HCT116 (cell line): ENCODE measurements at regions not wholly inside any gene's neighbourhood (a gene's known extent, or its start where the extent isn't known, plus 50 kb on each side); places are given as distances from the start of the nearest gene placed in this dataset.

Experiments used
- ATAC-seq: fragments of 200-7000 bp; cut with Tn5 transposase; 2 replicates; pipeline ENCODE4 v1.9.1; 2020; ENCODE audit warnings: mild to moderate bottlenecking, moderate library complexity
- BruUV-seq: library from RNA; stranded (reverse); fragments of 400-500 nt; replicated peaks from 2 replicates; lab custom pipeline; 2021; lab: Mats Ljungman, UMichigan
- CTCF ChIA-PET: fragments of 300-600 bp; sonication (Branson Sonifier 250); formaldehyde crosslinking; loops from one replicate; lab custom pipeline; 2021; ENCODE audit warnings: antibody characterized with exemption; lab: Charles Lee
- POLR2A ChIA-PET: fragments of 300-600, 350-600 bp; sonication (Branson Sonifier 250); formaldehyde crosslinking; loops from one replicate; lab custom pipeline; 2021; ENCODE audit warnings: antibody characterized with exemption; lab: Charles Lee
- RAD21 ChIA-PET, 2 experiments: fragments of 300-600 bp; sonication (Branson Sonifier 250); formaldehyde crosslinking; loops; one replicate each; lab custom pipeline; 2023; ENCODE audit warnings: low total read pairs in 2 of 2; ENCODE audit not compliant: uncharacterized antibody in 2 of 2, unreplicated experiment in 2 of 2, low non-redundant PET in 1 of 2; lab: Charles Lee
- DNase-seq: peaks from one replicate; pipeline ENCODE4 v3.0.0-alpha.2; 2010; ENCODE audit warnings: low read depth, low spot score
- H2AFZ ChIP-seq: fragments of 200-600 bp; shearing (Covaris generic), sonication (generic); 2 replicates; pipeline ENCODE4 v1.6.1; 2017; ENCODE audit warnings: low read depth, mixed run types, mixed read lengths, antibody characterized with exemption, low read length; ENCODE audit not compliant: poor library complexity, severe bottlenecking
- H3K27ac ChIP-seq: 2 replicates; pipeline ENCODE4 v1.5.1; 2012; ENCODE audit warnings: low read depth, low read length
- H3K27me3 ChIP-seq: fragments of 200-600 bp; sonication (generic); 2 replicates; pipeline ENCODE4 v1.6.1; 2016; ENCODE audit warnings: mixed run types, low read length, mixed read lengths; ENCODE audit not compliant: insufficient read depth
- H3K36me3 ChIP-seq, 2 experiments: fragments of 200-500 bp in 1 of 2; fragments of 200-600 bp in 1 of 2; sonication (Bioruptor generic) in 1 of 2; sonication (generic) in 1 of 2; 2 replicates each; pipeline versions ENCODE4 v1.5.1 to v1.6.1; 2014 to 2016; ENCODE audit warnings: low read length in 2 of 2, inconsistent platforms in 1 of 2, mixed read lengths in 1 of 2, mixed run types in 1 of 2; ENCODE audit not compliant: insufficient read depth in 2 of 2, control insufficient read depth in 1 of 2
- H3K4me1 ChIP-seq, 2 experiments: fragments of 200-600 bp in 1 of 2; sonication (generic) in 1 of 2; 2 replicates each; pipeline versions ENCODE4 v1.5.1 to v1.6.1; 2012 to 2017; ENCODE audit warnings: low read length in 2 of 2, inconsistent platforms in 1 of 2, mild to moderate bottlenecking in 1 of 2, mixed read lengths in 1 of 2, mixed run types in 1 of 2, moderate library complexity in 1 of 2; ENCODE audit not compliant: insufficient read depth in 2 of 2, control insufficient read depth in 1 of 2
- H3K4me2 ChIP-seq: fragments of 200-600 bp; sonication (generic); 2 replicates; pipeline ENCODE4 v1.6.1; 2017; ENCODE audit warnings: mixed run types, low read length, mixed read lengths
- H3K4me3 ChIP-seq, 2 experiments: fragments of 200-600 bp in 1 of 2; sonication (generic) in 1 of 2; replicated peaks in 1 of 2; 2 replicates each; pipeline ENCODE4 v1.5.1; 2011 to 2016; ENCODE audit warnings: low read length in 2 of 2, control low read depth in 1 of 2, low read depth in 1 of 2, mild to moderate bottlenecking in 1 of 2, mixed read lengths in 1 of 2, mixed run types in 1 of 2
- H3K79me2 ChIP-seq: fragments of 200-600 bp; sonication (generic); 2 replicates; pipeline ENCODE4 v1.6.1; 2017; ENCODE audit warnings: mild to moderate bottlenecking, mixed run types, low read length, moderate library complexity, mixed read lengths; ENCODE audit not compliant: insufficient read depth
- H3K9ac ChIP-seq: fragments of 200-600 bp; sonication (generic); 2 replicates; pipeline ENCODE4 v1.6.1; 2016; ENCODE audit warnings: low read length, mixed read lengths
- H3K9me2 ChIP-seq: fragments of 200-600 bp; sonication (generic), shearing (Covaris generic); 2 replicates; pipeline ENCODE4 v1.6.1; 2017; ENCODE audit warnings: mixed run types, mild to moderate bottlenecking, moderate library complexity; ENCODE audit not compliant: insufficient read depth
- H3K9me3 ChIP-seq, 2 experiments: fragments of 200-500 bp in 1 of 2; fragments of 200-600 bp in 1 of 2; sonication (Bioruptor generic) in 1 of 2; sonication (generic) in 1 of 2; 2 replicates each; pipeline ENCODE4 v1.6.1; 2014 to 2017; ENCODE audit warnings: low read length in 2 of 2, mixed read lengths in 2 of 2, inconsistent platforms in 1 of 2, low read depth in 1 of 2, mild to moderate bottlenecking in 1 of 2, mixed run types in 1 of 2, moderate library complexity in 1 of 2; ENCODE audit not compliant: control insufficient read depth in 1 of 2, insufficient read depth in 1 of 2
- H4K20me1 ChIP-seq: fragments of 200-600 bp; sonication (generic), shearing (Covaris generic); 2 replicates; pipeline ENCODE4 v1.6.1; 2017; ENCODE audit warnings: mixed run types, mild to moderate bottlenecking, moderate library complexity; ENCODE audit not compliant: insufficient read depth
- ATF3 ChIP-seq: IDR thresholded peaks from 2 replicates; pipeline ENCODE4 v1.6.1; 2012
- CBX3 ChIP-seq: IDR thresholded peaks from 2 replicates; pipeline ENCODE4 v1.6.1; 2012; ENCODE audit warnings: low read depth
- EGR1 ChIP-seq: IDR thresholded peaks from 2 replicates; pipeline ENCODE4 v1.6.1; 2012; ENCODE audit warnings: low read depth
- ELF1 ChIP-seq: IDR thresholded peaks from 2 replicates; pipeline ENCODE4 v1.6.1; 2012; ENCODE audit warnings: low read depth, borderline replicate concordance
- EZH2phosphoT487 ChIP-seq: fragments of 200-600 bp; IDR thresholded peaks from 2 replicates; pipeline ENCODE4 v1.6.1; 2018; ENCODE audit warnings: antibody characterized with exemption, borderline replicate concordance
- FOSL1 ChIP-seq: IDR thresholded peaks from 2 replicates; pipeline ENCODE4 v1.6.1; 2012; ENCODE audit warnings: low read depth
- RAD21 ChIP-seq: IDR thresholded peaks from 2 replicates; pipeline ENCODE4 v1.6.1; 2012; ENCODE audit warnings: low read depth, mild to moderate bottlenecking
- REST ChIP-seq: IDR thresholded peaks from 2 replicates; pipeline ENCODE4 v1.6.1; 2012; ENCODE audit warnings: low read depth
- SP1 ChIP-seq: IDR thresholded peaks from 2 replicates; pipeline ENCODE4 v1.6.1; 2012; ENCODE audit warnings: low read depth
- TCF7L2 ChIP-seq: IDR thresholded peaks from 2 replicates; pipeline ENCODE4 v1.7.0; 2011; ENCODE audit warnings: borderline replicate concordance, inconsistent platforms; ENCODE audit not compliant: insufficient read depth, insufficient read length; ENCODE audit errors: extremely low read depth
- YY1 ChIP-seq: IDR thresholded peaks from 2 replicates; pipeline ENCODE4 v1.6.1; 2011; ENCODE audit warnings: low read length, low read depth, moderate library complexity, mild to moderate bottlenecking; ENCODE audit not compliant: insufficient replicate concordance; ENCODE audit errors: extremely low read depth
- ZFX ChIP-seq: fragments of 450-650 bp; IDR thresholded peaks from 2 replicates; pipeline ENCODE4 v1.6.1; 2017
- ZNF274 ChIP-seq: fragments of 200-500 bp; sonication (Bioruptor generic); IDR thresholded peaks from 2 replicates; pipeline ENCODE4 v1.6.1; 2014; ENCODE audit warnings: mild to moderate bottlenecking, low read depth, low read length, inconsistent platforms
- intact Hi-C: fragments of 100-400 bp; cut with micrococcal nuclease; formaldehyde crosslinking; loops from 2 replicates; pipeline ENCODE4 v1.10.0; 2022
- TF ChIP-seq, protein P1 (sequence below), 3 experiments: fragments of 200-600 bp in 1 of 3; sonication (generic) in 1 of 3; IDR thresholded peaks in 2 of 3; conservative IDR thresholded peaks in 1 of 3; 2 replicates each; pipeline ENCODE4 v1.5.1; 2012 to 2017; ENCODE audit warnings: low read depth in 2 of 3, low read length in 2 of 3, antibody characterized with exemption in 1 of 3, borderline replicate concordance in 1 of 3, control low read depth in 1 of 3, mild to moderate bottlenecking in 1 of 3, mixed read lengths in 1 of 3, mixed run types in 1 of 3, moderate library complexity in 1 of 3; ENCODE audit not compliant: insufficient read depth in 1 of 3

GRCh38 chr9:88024896-88025295, 50.6 kb upstream of the CDK20 start:
- DNase-seq (no peak), ATAC-seq (no peak)
- Histone ChIP-seq H4K20me1 (no peaks in the 10 kb centered on the region), H3K4me3 (no peak overlapping the region), H3K4me1 (no peaks in the 10 kb centered on the region), H3K27me3 (no peaks in the 10 kb centered on the region), H3K4me2 (no peak overlapping the region), H2AFZ (no peak overlapping the region), H3K9me3 (no peaks in the 10 kb centered on the region), H3K27ac (no peak overlapping the region), H3K36me3 (no peaks in the 10 kb centered on the region), H3K9ac (no peak overlapping the region), H3K9me2 (no peaks in the 10 kb centered on the region), H3K79me2 (no peaks in the 10 kb centered on the region)
- POLR2A ChIA-PET: no interaction called here
- BruUV-seq: no TSS peak
- CTCF ChIA-PET: interaction anchor here (1.2 kb wide), 1 partner anchor 51 kb away, joined by 3 read pairs; the partner anchor contains the start of gene CDK20
- intact Hi-C loops: no loop called here
- no peak for TF ChIP-seq ELF1
- TF ChIP-seq, protein P1, sequence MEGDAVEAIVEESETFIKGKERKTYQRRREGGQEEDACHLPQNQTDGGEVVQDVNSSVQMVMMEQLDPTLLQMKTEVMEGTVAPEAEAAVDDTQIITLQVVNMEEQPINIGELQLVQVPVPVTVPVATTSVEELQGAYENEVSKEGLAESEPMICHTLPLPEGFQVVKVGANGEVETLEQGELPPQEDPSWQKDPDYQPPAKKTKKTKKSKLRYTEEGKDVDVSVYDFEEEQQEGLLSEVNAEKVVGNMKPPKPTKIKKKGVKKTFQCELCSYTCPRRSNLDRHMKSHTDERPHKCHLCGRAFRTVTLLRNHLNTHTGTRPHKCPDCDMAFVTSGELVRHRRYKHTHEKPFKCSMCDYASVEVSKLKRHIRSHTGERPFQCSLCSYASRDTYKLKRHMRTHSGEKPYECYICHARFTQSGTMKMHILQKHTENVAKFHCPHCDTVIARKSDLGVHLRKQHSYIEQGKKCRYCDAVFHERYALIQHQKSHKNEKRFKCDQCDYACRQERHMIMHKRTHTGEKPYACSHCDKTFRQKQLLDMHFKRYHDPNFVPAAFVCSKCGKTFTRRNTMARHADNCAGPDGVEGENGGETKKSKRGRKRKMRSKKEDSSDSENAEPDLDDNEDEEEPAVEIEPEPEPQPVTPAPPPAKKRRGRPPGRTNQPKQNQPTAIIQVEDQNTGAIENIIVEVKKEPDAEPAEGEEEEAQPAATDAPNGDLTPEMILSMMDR (IDR thresholded peaks at IDR 0.05 in 2 of 3, conservative IDR thresholded peaks at IDR 0.05 in 1 of 3; ENCODE audit: borderline replicate concordance in 1 of 3, insufficient read depth in 1 of 3, low read depth in 2 of 3, low read length in 2 of 3): no peak
- no peak for TF ChIP-seq FOSL1
- no peak for TF ChIP-seq ZNF274
- TF ChIP-seq REST: no peak
- no peak for TF ChIP-seq RAD21
- no peak for TF ChIP-seq EZH2phosphoT487
- TF ChIP-seq ATF3: no peak
- TF ChIP-seq CBX3: no peak
- no peak for TF ChIP-seq SP1
- no peak for TF ChIP-seq YY1
- TF ChIP-seq TCF7L2: no peak
- TF ChIP-seq EGR1: no peak
- TF ChIP-seq ZFX: no peak
- RAD21 ChIA-PET: no interaction called here
